ENCODE measurements at regions not wholly inside any gene's neighbourhood (a gene's known extent, or its start where the extent isn't known, plus 50 kb on each side); places are given as distances from the start of the nearest gene placed in this dataset.

- TF ChIP-seq EZH2 (IDR thresholded peaks at IDR 0.05; ENCODE audit: borderline replicate concordance, low read depth, low read length, severe bottlenecking) = no peak
- no peak for TF ChIP-seq CTCF (IDR thresholded peaks at IDR 0.05; ENCODE audit: extremely low read depth in 1 of 2, insufficient read depth in 1 of 2, low read depth in 1 of 2, low read length in 2 of 2)
- TF ChIP-seq POLR2AphosphoS5 (IDR thresholded peaks at IDR 0.05; ENCODE audit: insufficient read depth, low read depth, low read length) = no peak
Observed at GRCh38 chr4:20193141-20193936, 58.4 kb upstream of the SLIT2 start.

All from endothelial cell of umbilical vein (primary cell).